ENCODE measurements at regions not wholly inside any gene's neighbourhood (a gene's known extent, or its start where the extent isn't known, plus 50 kb on each side); places are given as distances from the start of the nearest gene placed in this dataset.

DNA sequence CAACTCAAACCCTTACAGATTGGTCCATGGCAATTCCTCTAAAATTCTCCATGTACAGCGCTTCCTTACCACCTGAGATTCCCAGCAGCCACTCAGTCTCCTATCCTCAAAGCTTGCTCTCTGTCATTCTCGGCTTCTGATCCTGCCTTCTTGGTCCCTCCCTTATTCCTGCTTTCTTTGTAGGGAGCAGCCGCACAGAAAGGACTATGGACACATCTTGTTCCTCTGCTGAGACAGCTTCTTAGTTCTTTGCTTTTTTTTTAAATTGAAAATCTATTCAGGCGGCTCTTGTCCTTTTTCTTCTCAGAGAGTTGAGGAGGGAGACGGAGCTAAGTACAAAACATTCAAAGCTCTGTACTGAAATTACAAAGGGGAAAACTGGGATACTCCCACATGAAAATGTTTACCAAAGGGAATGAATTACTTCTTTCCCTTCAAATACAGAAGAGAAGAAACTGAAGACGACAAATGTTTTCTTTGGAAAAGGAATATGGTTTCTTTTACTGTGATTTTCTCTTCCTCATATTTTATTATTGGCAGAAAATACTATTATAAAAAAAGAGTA, 285.1 kb downstream of the IL20RB start:
- Histone ChIP-seq H3K9ac (no peak overlapping the region), H3K27me3 (ENCODE audit: insufficient read depth) (no peaks in the 10 kb centered on the region), H2AFZ (ENCODE audit: low read depth) (no peak overlapping the region), H3K79me2 (ENCODE audit: insufficient read depth) (no peaks in the 10 kb centered on the region), H3K9me2 (no peaks in the 10 kb centered on the region), H4K20me1 (ENCODE audit: insufficient read depth) (no peaks in the 10 kb centered on the region), H3K36me3 (replicated peaks in 1 of 2; ENCODE audit: control insufficient read depth in 1 of 2, insufficient read depth in 2 of 2, low read length in 1 of 2) (no peaks in the 10 kb centered on the region), H3K27ac (ENCODE audit: low read depth in 2 of 2, low read length in 1 of 2) (no peak overlapping the region), H3F3A (replicated peaks; ENCODE audit: insufficient read depth) (no peaks in the 10 kb centered on the region), H3K4me2 (no peak overlapping the region), H3K4me3 (ENCODE audit: low read depth in 2 of 2, low read length in 1 of 2) (no peak overlapping the region), H3K9me3 (no peaks in the 10 kb centered on the region), H3K4me1 (ENCODE audit: control insufficient read depth in 1 of 2, insufficient read depth in 2 of 2, low read depth in 1 of 2, low read length in 1 of 2) (no peaks in the 10 kb centered on the region)
- TF ChIP-seq TCF12 (IDR thresholded peaks at IDR 0.05) (no peak), FOSL2 (IDR thresholded peaks at IDR 0.05; ENCODE audit: borderline replicate concordance, low read depth) (no peak), YY1 (IDR thresholded peaks at IDR 0.05; ENCODE audit: low read depth) (no peak), SIN3A (IDR thresholded peaks at IDR 0.05; ENCODE audit: borderline replicate concordance, low read depth, low read length) (no peak), TAF1 (IDR thresholded peaks at IDR 0.05; ENCODE audit: borderline replicate concordance, low read depth, low read length) (no peak), MEF2A (IDR thresholded peaks at IDR 0.05; ENCODE audit: borderline replicate concordance, low read depth) (no peak), RXRA (IDR thresholded peaks at IDR 0.05; ENCODE audit: borderline replicate concordance, low read depth) (no peak), GATA2 (CRISPR knock-in tag; IDR thresholded peaks at IDR 0.05) (no peak)
- TF ChIP-seq, protein P1, sequence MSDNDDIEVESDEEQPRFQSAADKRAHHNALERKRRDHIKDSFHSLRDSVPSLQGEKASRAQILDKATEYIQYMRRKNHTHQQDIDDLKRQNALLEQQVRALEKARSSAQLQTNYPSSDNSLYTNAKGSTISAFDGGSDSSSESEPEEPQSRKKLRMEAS (IDR thresholded peaks at IDR 0.05; ENCODE audit: low read depth): no peak
- TF ChIP-seq, protein P2, sequence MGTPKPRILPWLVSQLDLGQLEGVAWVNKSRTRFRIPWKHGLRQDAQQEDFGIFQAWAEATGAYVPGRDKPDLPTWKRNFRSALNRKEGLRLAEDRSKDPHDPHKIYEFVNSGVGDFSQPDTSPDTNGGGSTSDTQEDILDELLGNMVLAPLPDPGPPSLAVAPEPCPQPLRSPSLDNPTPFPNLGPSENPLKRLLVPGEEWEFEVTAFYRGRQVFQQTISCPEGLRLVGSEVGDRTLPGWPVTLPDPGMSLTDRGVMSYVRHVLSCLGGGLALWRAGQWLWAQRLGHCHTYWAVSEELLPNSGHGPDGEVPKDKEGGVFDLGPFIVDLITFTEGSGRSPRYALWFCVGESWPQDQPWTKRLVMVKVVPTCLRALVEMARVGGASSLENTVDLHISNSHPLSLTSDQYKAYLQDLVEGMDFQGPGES (IDR thresholded peaks at IDR 0.05; ENCODE audit: low read depth, low read length): no peak
- TF ChIP-seq, protein P3, sequence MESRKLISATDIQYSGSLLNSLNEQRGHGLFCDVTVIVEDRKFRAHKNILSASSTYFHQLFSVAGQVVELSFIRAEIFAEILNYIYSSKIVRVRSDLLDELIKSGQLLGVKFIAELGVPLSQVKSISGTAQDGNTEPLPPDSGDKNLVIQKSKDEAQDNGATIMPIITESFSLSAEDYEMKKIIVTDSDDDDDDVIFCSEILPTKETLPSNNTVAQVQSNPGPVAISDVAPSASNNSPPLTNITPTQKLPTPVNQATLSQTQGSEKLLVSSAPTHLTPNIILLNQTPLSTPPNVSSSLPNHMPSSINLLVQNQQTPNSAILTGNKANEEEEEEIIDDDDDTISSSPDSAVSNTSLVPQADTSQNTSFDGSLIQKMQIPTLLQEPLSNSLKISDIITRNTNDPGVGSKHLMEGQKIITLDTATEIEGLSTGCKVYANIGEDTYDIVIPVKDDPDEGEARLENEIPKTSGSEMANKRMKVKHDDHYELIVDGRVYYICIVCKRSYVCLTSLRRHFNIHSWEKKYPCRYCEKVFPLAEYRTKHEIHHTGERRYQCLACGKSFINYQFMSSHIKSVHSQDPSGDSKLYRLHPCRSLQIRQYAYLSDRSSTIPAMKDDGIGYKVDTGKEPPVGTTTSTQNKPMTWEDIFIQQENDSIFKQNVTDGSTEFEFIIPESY (IDR thresholded peaks at IDR 0.05; ENCODE audit: borderline replicate concordance, low read depth): no peak
- ChIA-PET CTCF (no interaction called here), POLR2A (no interaction called here)
- no peak for DNase-seq
- WGBS (ENCODE audit: low lambda C conversion rate): 27% methylated on average over 6 of the region's 6 CpGs

DNA sequence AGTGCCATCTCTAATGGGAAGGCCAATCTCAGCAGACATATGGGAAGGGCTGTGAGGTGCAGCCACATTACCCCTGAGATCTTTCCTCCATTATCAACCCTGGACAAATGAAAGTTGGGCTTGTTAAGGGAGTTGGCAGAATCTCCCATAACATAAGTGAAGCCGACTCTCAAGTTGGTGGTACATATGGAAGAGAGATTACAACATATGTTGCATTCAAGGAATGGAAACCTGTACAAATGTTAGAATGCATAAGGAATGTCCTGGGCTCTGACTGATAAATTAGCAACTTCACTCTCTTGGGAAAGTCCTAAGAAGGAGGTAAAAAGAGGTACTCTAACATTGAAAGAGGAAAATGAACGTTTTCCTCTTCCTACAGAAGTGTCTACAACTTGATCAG, 288.7 kb downstream of the IL20RB start:
- TF ChIP-seq, protein P4, sequence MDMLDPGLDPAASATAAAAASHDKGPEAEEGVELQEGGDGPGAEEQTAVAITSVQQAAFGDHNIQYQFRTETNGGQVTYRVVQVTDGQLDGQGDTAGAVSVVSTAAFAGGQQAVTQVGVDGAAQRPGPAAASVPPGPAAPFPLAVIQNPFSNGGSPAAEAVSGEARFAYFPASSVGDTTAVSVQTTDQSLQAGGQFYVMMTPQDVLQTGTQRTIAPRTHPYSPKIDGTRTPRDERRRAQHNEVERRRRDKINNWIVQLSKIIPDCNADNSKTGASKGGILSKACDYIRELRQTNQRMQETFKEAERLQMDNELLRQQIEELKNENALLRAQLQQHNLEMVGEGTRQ (IDR thresholded peaks at IDR 0.05; ENCODE audit: borderline replicate concordance, low read depth, low read length): no peak
- TF ChIP-seq RXRA (IDR thresholded peaks at IDR 0.05; ENCODE audit: borderline replicate concordance, low read depth) (no peak), RCOR1 (IDR thresholded peaks at IDR 0.05; ENCODE audit: low read length) (no peak), MXI1 (IDR thresholded peaks at IDR 0.05; ENCODE audit: low read depth, low read length) (no peak)
- H3K9me2 ChIP-seq: no peaks in the 10 kb centered on the region
- CTCF ChIA-PET: no interaction called here

More for the DNA sequence above, 288.7 kb downstream of the IL20RB start:
- Histone ChIP-seq H3K27me3 (ENCODE audit: insufficient read depth) (no peaks in the 10 kb centered on the region), H3K9me3 (no peaks in the 10 kb centered on the region), H3F3A (replicated peaks; ENCODE audit: insufficient read depth) (no peaks in the 10 kb centered on the region), H3K9ac (no peak overlapping the region), H3K79me2 (ENCODE audit: insufficient read depth) (no peaks in the 10 kb centered on the region), H2AFZ (ENCODE audit: low read depth) (no peak overlapping the region), H3K4me2 (no peak overlapping the region), H3K36me3 (replicated peaks in 1 of 2; ENCODE audit: control insufficient read depth in 1 of 2, insufficient read depth in 2 of 2, low read length in 1 of 2) (no peaks in the 10 kb centered on the region), H3K4me3 (ENCODE audit: low read depth in 2 of 2, low read length in 1 of 2) (no peak overlapping the region), H4K20me1 (ENCODE audit: insufficient read depth) (no peaks in the 10 kb centered on the region), H3K27ac (ENCODE audit: low read depth in 2 of 2, low read length in 1 of 2) (no peak overlapping the region), H3K4me1 (ENCODE audit: control insufficient read depth in 1 of 2, insufficient read depth in 2 of 2, low read depth in 1 of 2, low read length in 1 of 2) (no peaks in the 10 kb centered on the region)
- WGBS (ENCODE audit: low lambda C conversion rate): 27% methylated on average over 2 of the region's 2 CpGs
- DNase-seq: no peak
- POLR2A ChIA-PET: no interaction called here

Data from SK-N-SH (cell line).